ENCODE measurements at regions not wholly inside any gene's neighbourhood (a gene's known extent, or its start where the extent isn't known, plus 50 kb on each side); places are given as distances from the start of the nearest gene placed in this dataset.

- no peak for TF ChIP-seq CTCF (IDR thresholded peaks at IDR 0.05; ENCODE audit: low read depth, low read length)
- TF ChIP-seq EZH2phosphoT487 (IDR thresholded peaks at IDR 0.05; ENCODE audit: low read depth) = no peak
Observed at GRCh38 chr1:245045087-245045881, 109.5 kb upstream of the KIF26B start.
